ENCODE measurements at regions not wholly inside any gene's neighbourhood (a gene's known extent, or its start where the extent isn't known, plus 50 kb on each side); places are given as distances from the start of the nearest gene placed in this dataset.

- TF ChIP-seq, protein P1, sequence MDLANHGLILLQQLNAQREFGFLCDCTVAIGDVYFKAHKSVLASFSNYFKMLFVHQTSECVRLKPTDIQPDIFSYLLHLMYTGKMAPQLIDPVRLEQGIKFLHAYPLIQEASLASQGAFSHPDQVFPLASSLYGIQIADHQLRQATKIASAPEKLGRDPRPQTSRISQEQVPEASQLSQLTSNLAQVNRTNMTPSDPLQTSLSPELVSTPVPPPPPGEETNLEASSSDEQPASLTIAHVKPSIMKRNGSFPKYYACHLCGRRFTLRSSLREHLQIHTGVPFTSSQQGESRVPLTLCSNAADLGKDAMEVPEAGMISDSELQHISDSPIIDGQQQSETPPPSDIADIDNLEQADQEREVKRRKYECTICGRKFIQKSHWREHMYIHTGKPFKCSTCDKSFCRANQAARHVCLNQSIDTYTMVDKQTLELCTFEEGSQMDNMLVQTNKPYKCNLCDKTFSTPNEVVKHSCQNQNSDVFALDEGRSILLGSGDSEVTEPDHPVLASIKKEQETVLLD (IDR thresholded peaks at IDR 0.05) = no peak
- no peak for TF ChIP-seq NONO (IDR thresholded peaks at IDR 0.05; ENCODE audit: low read depth in 2 of 2, low read length in 1 of 2)
These were observed 170.0 kb downstream of the ACKR3 start (continued) for GRCh38 chr2:236739663-236740062.

DNA sequence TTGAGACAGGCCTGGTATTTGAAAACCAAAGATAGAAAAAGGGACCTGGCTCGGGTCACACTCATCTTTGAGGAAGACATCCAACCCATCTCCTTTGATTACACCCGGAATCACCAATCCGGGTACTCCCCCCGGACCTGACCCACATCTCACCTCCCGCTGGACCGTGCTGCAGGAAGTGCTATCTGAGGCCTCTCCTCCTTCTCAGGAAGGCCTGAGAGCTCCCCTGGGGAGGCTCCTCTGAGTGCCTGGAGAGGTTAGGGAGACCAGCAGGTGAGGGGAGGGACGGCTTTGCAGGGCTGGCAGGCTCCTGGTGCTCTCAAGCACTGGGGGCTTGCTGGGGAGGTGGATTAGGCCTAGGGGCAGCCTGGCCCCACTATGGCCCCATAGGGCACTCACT is 170.9 kb downstream of the ACKR3 start:
- no peaks in the 10 kb centered on the region for H3K27me3 ChIP-seq (ENCODE audit: control insufficient read depth in 2 of 2, insufficient read depth in 2 of 2, low read length in 2 of 2)
- no TSS peak for BruUV-seq (replicated peaks)
- intact Hi-C loops (cut with micrococcal nuclease) = no loop called here
- ATAC-seq (no peak), FAIRE-seq (no peak), DNase-seq (ENCODE audit: extremely low read depth in 1 of 4, low spot score in 3 of 4) (no peak)
- no peak overlapping the region for H3K4me3 ChIP-seq
- no peaks in the 10 kb centered on the region for H3K9me1 ChIP-seq (ENCODE audit: control insufficient read depth, insufficient read depth, low read length)
- H3K9me3 ChIP-seq (replicated peaks; ENCODE audit: control insufficient read depth, insufficient read depth, low read depth, low read length) = no peaks in the 10 kb centered on the region
- no peaks in the 10 kb centered on the region for H4K20me1 ChIP-seq (replicated peaks; ENCODE audit: control insufficient read depth, insufficient read depth, low read length)
- no peak overlapping the region for H3K9ac ChIP-seq (ENCODE audit: insufficient read depth in 1 of 2, low read depth in 2 of 2, low read length in 2 of 2)
- H3K4me1 ChIP-seq (replicated peaks in 1 of 2; ENCODE audit: control insufficient read depth in 2 of 2, insufficient read depth in 2 of 2, low read length in 2 of 2) = no peaks in the 10 kb centered on the region
- H3K4me2 ChIP-seq (ENCODE audit: insufficient read depth, low read length) = no peak overlapping the region
- no peak overlapping the region for H3K27ac ChIP-seq (ENCODE audit: extremely low read depth, low read depth, low read length)
- H3K79me2 ChIP-seq (ENCODE audit: control insufficient read depth, insufficient read depth, low read length) = no peaks in the 10 kb centered on the region
- POLR2A ChIA-PET = no interaction called here
- 0% methylated on average over 5 of the region's 7 CpGs for WGBS (ENCODE audit: insufficient coverage, low coverage, missing lambda C conversion rate)
- CTCF ChIA-PET (ENCODE audit: low intra/inter-chr PET ratio) = no interaction called here
- in situ Hi-C loops (cut with MboI) = no loop called here
- H3K36me3 ChIP-seq (ENCODE audit: control insufficient read depth, insufficient read depth, low read length) = no peaks in the 10 kb centered on the region
- no peak overlapping the region for H2AFZ ChIP-seq (ENCODE audit: low read depth, low read length)
- TF ChIP-seq REST (IDR thresholded peaks at IDR 0.05; ENCODE audit: borderline replicate concordance) (no peak), REST (CRISPR knock-in tag; IDR thresholded peaks at IDR 0.05; ENCODE audit: low read depth) (no peak), FOS (IDR thresholded peaks at IDR 0.05; ENCODE audit: extremely low read depth, insufficient read length) (no peak), ZNF444 (CRISPR knock-in tag; IDR thresholded peaks at IDR 0.05) (no peak), KLF6 (CRISPR knock-in tag; IDR thresholded peaks at IDR 0.05; ENCODE audit: borderline replicate concordance) (no peak), CXXC5 (CRISPR knock-in tag; IDR thresholded peaks at IDR 0.05) (no peak), MCM7 (IDR thresholded peaks at IDR 0.05) (no peak)
- TF ChIP-seq, protein P2, sequence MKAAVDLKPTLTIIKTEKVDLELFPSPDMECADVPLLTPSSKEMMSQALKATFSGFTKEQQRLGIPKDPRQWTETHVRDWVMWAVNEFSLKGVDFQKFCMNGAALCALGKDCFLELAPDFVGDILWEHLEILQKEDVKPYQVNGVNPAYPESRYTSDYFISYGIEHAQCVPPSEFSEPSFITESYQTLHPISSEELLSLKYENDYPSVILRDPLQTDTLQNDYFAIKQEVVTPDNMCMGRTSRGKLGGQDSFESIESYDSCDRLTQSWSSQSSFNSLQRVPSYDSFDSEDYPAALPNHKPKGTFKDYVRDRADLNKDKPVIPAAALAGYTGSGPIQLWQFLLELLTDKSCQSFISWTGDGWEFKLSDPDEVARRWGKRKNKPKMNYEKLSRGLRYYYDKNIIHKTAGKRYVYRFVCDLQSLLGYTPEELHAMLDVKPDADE (conservative IDR thresholded peaks at IDR 0.05; ENCODE audit: control insufficient read depth, low read depth, low read length) = no peak

All from K562 (cell line).